GM18505 (cell line): ENCODE measurements at regions not wholly inside any gene's neighbourhood (a gene's known extent, or its start where the extent isn't known, plus 50 kb on each side); places are given as distances from the start of the nearest gene placed in this dataset.

ENCODE experiments used
- ATAC-seq: cut with Tn5 transposase; IDR thresholded peaks from one replicate; pipeline ENCODE4 v1.9.1; 2021; ENCODE audit not compliant: unreplicated experiment
- POLR2A ChIP-seq: IDR thresholded peaks from 4 replicates; pipeline ENCODE4 v1.6.1; 2011; ENCODE audit warnings: borderline replicate concordance; ENCODE audit not compliant: insufficient read depth, insufficient read length; ENCODE audit errors: extremely low read depth

DNA sequence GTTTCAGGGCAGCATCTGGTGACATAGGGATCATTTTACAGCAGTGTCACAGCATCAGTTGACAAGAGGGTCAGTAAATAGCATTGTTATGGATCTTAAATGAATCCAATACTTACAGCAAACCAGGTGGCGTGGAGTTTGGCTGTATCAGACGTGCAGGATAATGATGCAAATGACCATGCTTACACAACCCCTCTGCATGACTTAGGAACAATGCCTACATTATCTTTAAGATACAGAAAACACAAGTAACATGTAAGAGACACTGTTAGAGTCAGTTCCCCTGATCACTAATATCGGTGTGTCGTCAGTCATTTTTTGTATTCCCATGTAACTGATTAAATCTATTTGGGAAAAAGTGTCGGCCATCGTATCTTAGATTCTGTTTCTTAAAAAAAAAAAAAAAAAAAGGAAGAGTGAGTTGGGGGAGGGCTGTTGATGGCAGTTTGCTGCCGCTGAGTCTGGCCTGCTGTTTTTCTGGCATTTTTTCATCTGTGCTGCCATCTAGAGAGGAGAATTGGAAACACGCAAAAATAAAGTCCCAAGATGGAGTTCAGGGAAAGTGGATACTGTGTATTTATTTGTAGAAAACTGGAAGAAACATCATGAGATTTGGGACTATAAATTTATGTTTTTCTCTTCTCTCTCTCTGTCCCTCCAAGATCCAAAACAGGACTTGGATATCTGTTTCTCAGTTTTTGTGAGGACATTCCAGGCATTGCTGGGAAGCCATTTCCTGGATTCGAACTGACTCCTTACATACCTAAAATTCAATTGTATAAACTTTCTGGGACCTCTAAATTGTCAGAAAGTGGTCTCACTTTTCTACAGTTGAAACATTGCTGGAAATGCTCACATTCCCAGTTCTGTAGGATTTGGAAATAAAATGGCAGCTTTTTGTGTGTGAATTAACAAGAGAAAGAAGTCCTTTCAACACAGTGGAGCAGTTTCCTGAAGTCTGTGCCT is 60.3 kb upstream of the AGPS start:
- peak; percentile 81 for ATAC-seq

DNA sequence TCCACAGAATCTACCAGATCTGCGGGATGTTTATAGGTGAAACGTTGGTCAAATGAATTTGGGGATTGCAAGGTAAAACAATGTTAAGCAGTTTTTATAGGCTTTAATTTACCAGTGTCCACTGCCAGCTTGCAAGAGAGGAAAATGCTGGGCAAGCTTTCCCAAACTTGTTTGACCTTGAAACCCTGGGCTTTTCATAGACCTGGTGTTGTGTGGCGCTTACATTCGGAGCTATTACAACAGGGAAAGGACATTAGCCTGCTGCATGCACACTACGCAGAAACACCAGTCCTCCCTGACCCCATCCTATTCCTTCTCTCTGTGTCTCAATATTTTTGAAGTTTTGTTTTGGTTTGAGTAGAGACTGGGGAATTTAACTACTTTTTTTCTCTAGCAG is 59.6 kb upstream of the AGPS start:
- ATAC-seq, result no peak
- TF ChIP-seq POLR2A, result no peak

More for the DNA sequence above, 60.3 kb upstream of the AGPS start:
- no peak for TF ChIP-seq POLR2A

DNA sequence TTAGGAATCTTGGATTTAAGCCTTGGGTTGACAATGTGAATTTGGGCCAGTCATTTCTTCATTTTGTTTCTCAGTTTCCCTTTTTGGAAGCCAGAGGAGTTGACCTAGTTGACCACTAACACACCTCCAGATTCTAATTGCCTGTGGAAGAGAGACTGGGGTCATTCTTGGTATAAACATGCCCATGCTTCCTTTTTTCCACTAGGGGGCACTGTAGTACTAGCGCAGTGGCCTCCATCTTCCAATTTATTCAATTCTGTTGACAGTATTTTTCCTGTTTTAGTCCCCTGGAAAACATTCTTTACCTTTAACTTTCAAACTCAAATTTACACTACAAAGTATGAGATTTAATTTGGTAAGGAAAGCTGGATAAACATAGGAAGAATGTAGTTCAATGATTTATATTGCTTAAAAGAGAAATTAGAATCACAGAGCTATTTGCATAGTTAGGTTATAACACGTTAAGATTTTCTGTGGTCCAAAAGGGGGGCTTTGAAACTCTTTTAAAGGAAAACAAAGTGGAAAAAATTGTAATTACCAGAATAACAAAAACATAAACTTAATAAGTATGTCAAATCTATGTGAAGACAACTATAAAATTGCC is 57.5 kb upstream of the AGPS start:
- no peak for TF ChIP-seq POLR2A
- ATAC-seq, result no peak

DNA sequence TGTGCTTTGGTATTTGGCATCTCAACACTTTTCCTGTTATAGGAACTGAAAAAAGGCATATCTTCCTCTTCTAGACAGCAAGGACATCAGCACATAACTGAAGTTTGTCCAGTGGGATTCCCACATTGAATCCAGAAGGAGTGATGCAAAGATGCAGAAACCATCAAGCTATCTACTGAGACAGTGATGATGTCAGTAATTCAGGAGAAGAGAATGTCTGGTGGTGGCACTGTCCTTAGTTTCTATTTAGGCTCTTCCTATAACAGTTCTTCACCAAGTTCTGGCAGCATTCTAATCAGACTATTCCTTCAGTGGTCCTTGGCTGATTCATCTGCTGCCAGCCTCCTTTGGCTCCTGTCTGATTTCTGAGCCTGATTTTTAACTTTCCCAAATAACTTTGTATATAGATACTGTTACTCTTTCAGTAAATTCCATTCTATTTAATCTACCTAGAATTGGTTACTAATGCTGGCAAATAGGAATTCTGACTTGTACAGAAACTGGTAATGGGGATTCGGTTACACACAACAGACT is 56.6 kb upstream of the AGPS start:
- TF ChIP-seq POLR2A, result no peak
- no peak for ATAC-seq

DNA sequence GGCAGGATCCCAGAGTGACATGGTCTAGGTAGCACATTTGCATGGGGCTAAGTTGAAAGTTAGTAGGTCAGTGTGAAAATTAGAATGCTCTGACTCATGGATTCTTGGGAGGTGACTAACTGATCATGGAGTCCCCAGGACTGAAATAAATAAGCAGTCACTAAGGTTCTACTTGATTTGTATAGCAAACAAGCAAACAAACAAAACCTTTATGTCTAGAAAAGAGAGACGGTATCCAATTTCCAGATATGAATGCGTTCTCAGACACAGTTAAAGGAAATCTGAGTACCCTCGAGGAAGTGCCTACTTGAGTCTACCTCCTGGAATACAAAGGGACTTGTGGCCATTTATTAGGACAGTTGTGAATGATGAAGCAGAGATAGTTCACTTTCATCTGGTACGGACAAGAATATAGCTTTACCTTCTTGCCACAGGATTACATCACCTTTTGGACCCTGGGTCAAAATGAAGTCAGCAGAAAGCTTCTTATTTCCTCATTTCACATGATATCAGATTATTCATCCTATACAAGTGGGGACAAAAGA is 54.3 kb upstream of the AGPS start:
- ATAC-seq, result no peak
- no peak for TF ChIP-seq POLR2A

DNA sequence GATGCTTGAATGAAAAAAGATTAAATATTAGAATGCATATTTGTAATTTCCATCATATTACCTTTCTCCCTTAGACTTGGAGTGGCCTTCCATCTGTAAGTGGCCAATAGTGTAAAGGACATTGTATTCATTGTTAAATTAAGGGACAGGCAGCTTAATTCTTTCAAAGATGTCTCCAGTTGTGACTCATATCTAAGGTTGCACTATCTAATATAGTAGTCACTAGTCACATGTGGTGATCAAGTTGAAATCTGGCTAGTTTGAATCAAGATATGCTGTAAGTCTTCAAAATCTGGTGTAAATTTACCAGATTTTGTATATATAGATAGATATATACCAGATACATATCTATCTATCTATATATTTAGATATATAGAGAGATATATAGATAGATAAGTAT is 52.4 kb upstream of the AGPS start:
- no peak for ATAC-seq
- no peak for TF ChIP-seq POLR2A

DNA sequence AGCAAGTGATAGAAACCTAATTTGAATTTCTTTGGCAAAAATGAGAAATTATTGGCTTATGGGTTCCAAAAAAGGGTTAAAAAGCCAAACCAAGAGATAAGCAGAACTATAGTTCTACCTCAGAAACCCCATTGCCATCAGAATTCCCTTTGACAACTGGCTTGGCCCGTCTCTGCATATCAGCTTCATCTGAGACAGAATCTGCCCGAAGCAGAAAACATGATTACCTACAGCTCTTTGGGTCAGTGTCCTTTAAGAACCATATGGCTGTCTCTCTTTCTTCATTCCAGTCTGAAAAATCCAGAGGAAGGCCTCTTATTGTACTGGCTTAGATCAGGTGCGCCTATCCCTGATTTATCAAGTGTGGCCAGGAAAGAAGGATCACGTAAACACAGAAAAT is 49.8 kb upstream of the AGPS start:
- TF ChIP-seq POLR2A, result no peak
- ATAC-seq, result no peak
